ENCODE measurements at regions not wholly inside any gene's neighbourhood (a gene's known extent, or its start where the extent isn't known, plus 50 kb on each side); places are given as distances from the start of the nearest gene placed in this dataset.

DNA sequence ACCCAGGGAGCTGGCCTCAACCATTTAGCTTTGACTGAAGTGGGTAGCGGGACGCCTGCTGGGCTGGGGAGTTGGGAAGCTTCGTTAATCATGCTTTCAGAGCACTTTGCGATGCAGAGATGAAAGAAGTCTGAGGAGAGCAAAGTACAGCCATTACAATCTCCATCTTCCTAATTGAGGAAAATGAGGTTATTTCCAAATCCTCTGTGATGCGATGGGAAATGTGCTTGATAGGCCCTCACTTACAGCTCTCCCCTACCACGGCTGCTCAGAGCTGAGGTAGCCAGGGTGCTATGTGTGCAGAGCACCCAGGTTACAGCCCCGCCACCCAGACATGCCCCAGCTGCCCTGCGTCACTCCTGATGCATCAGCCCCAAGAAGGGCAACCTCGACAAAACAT is 326.5 kb upstream of the KLHL29 start:
- DNase-seq (ENCODE audit: low read depth): no peak
- TF ChIP-seq CTCF (IDR thresholded peaks at IDR 0.05; ENCODE audit: insufficient read depth, low read length): no peak
- H3K4me3 ChIP-seq (ENCODE audit: low read depth, low read length): no peak overlapping the region

DNA sequence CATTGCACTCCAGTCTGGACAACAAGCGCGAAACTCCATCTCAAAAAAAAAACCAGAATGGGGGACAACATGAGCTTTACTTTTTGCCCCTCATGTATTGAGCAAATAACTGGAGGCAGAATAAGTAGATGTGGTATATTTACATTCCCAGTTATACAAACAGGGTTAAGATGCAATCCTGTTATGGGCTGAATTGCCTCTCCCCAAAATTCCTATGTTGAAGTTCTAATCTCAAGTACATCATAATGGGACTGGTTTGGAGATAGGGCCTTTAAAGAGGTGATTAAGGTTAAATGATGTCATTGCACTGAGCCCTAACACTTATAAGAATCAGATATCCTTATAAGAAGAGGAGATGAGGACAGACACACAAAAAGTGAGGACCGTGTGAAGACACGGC is 319.8 kb upstream of the KLHL29 start:
- TF ChIP-seq CTCF (IDR thresholded peaks at IDR 0.05; ENCODE audit: insufficient read depth, low read length): no peak
- no peak for DNase-seq (ENCODE audit: low read depth)
- no peak overlapping the region for H3K4me3 ChIP-seq (ENCODE audit: low read depth, low read length)

- no peak for TF ChIP-seq CTCF (IDR thresholded peaks at IDR 0.05; ENCODE audit: insufficient read depth, low read length)
- no peak for DNase-seq (ENCODE audit: low read depth)
- H3K4me3 ChIP-seq (ENCODE audit: low read depth, low read length): no peak overlapping the region
Measured at GRCh38 chr2:23065936-23066335, 319.0 kb upstream of the KLHL29 start.

GRCh38 chr2:23066686-23067085 is 318.3 kb upstream of the KLHL29 start:
- H3K4me3 ChIP-seq (ENCODE audit: low read depth, low read length): no peak overlapping the region
- DNase-seq (ENCODE audit: low read depth): no peak
- no peak for TF ChIP-seq CTCF (IDR thresholded peaks at IDR 0.05; ENCODE audit: insufficient read depth, low read length)

DNA sequence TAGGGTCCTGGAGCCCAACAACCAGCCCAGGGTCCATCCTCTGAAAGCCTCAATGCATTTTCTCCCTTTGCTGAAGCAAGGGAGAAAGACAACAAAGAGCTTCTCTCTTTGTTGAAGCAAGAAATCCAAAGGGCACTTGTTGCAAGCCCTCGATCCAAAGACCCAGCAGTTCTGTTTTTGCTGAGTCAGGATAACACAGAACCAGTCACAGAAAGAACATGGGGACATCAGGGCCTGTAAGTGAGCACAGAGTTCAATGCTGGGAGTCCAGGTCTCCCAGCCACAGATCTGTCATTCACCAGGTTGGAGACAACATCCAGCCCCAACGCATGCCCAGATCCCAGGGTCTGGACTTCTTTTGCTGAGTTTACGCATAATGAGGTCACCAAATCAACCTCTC is 315.8 kb upstream of the KLHL29 start:
- TF ChIP-seq CTCF (IDR thresholded peaks at IDR 0.05; ENCODE audit: insufficient read depth, low read length): no peak
- no peak overlapping the region for H3K4me3 ChIP-seq (ENCODE audit: low read depth, low read length)
- DNase-seq (ENCODE audit: low read depth): no peak

GRCh38 chr2:23069923-23070322 is 315.1 kb upstream of the KLHL29 start:
- DNase-seq (ENCODE audit: low read depth): no peak
- no peak overlapping the region for H3K4me3 ChIP-seq (ENCODE audit: low read depth, low read length)
- no peak for TF ChIP-seq CTCF (IDR thresholded peaks at IDR 0.05; ENCODE audit: insufficient read depth, low read length)

GRCh38 chr2:23073056-23073455 is 311.9 kb upstream of the KLHL29 start:
- DNase-seq (ENCODE audit: low read depth): no peak
- H3K4me3 ChIP-seq (ENCODE audit: low read depth, low read length): no peak overlapping the region
- no peak for TF ChIP-seq CTCF (IDR thresholded peaks at IDR 0.05; ENCODE audit: insufficient read depth, low read length)

Measured in fibroblast of the aortic adventitia (primary cell).